ENCODE measurements at regions not wholly inside any gene's neighbourhood (a gene's known extent, or its start where the extent isn't known, plus 50 kb on each side); places are given as distances from the start of the nearest gene placed in this dataset.

GRCh38 chr9:126080641-126081040 lies 246.0 kb upstream of the MVB12B start:
- in situ Hi-C loops (cut with MboI; ENCODE audit: low pct_ligation_motif_present in 1 of 4, low pct_unique_long_range_greater_than_20kb in 1 of 4, low sequenced_read_pairs in 3 of 4) (no loop called here), intact Hi-C loops (cut with DNase I; ENCODE audit: low total_unique reads) (no loop called here)
- DNase-seq, result no peak
- Histone ChIP-seq H3K9me3 (no peaks in the 10 kb centered on the region), H3K4me1 (no peaks in the 10 kb centered on the region), H3K4me3 (no peak overlapping the region), H3K36me3 (no peaks in the 10 kb centered on the region), H3K27ac (no peak overlapping the region), H3K27me3 (no peaks in the 10 kb centered on the region)
- 55 to 60% methylated on average over 1 to 2 of the region's 2 CpGs for WGBS, 2 donors (ENCODE audit: low coverage in 1 of 2)
- no peak for TF ChIP-seq EP300 (IDR thresholded peaks at IDR 0.05; ENCODE audit: low read depth)
- no peak for TF ChIP-seq POLR2A (IDR thresholded peaks at IDR 0.05)
- TF ChIP-seq POLR2AphosphoS5 (IDR thresholded peaks at IDR 0.05), result no peak
- no peak for TF ChIP-seq CTCF (IDR thresholded peaks at IDR 0.05)

DNA sequence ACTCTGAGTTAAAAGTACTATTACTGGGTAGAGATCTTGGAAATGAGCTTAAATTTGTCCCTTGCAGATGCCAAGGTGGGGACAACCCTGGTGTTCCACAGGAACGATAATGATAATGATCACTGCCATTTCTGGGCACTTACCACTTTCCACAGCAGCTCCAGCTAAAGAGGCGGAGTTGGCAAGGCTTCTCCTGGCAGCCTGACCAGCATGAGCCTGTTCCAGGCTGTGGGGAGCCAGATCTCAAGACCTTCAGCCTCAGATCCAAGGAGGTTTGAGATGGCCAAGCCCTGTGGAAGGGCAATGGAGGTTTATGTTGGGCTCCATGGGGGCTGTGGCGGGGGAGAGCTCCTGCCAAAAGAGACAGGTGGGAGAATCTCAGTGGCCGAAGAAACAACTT lies 244.9 kb upstream of the MVB12B start:
- in situ Hi-C loops (cut with MboI; ENCODE audit: low pct_ligation_motif_present in 1 of 4, low pct_unique_long_range_greater_than_20kb in 1 of 4, low sequenced_read_pairs in 3 of 4), result no loop called here

GRCh38 chr9:126084008-126084407 lies 242.6 kb upstream of the MVB12B start:
- no peaks in the 10 kb centered on the region for H3K9me3 ChIP-seq
- intact Hi-C loops (cut with DNase I; ENCODE audit: low total_unique reads), result no loop called here
- WGBS, 2 donors (ENCODE audit: low coverage in 1 of 2), result 69% methylated on average over 4 of the region's 4 CpGs; no CpG with 5 or more reads in 1 of the 2 donors
- no peak for DNase-seq
- H3K27ac ChIP-seq, result no peak overlapping the region
- no peaks in the 10 kb centered on the region for H3K36me3 ChIP-seq
- in situ Hi-C loops (cut with MboI; ENCODE audit: low pct_ligation_motif_present in 1 of 4, low pct_unique_long_range_greater_than_20kb in 1 of 4, low sequenced_read_pairs in 3 of 4), result no loop called here
- H3K27me3 ChIP-seq, result no peaks in the 10 kb centered on the region
- no peak for TF ChIP-seq EP300 (IDR thresholded peaks at IDR 0.05; ENCODE audit: low read depth)
- TF ChIP-seq CTCF (IDR thresholded peaks at IDR 0.05), result no peak
- no peak for TF ChIP-seq POLR2AphosphoS5 (IDR thresholded peaks at IDR 0.05)
- TF ChIP-seq POLR2A (IDR thresholded peaks at IDR 0.05), result no peak
- H3K4me1 ChIP-seq, result no peaks in the 10 kb centered on the region
- no peak overlapping the region for H3K4me3 ChIP-seq

More for the DNA sequence above, 244.9 kb upstream of the MVB12B start:
- TF ChIP-seq CTCF (IDR thresholded peaks at IDR 0.05), result no peak
- no peak for TF ChIP-seq POLR2AphosphoS5 (IDR thresholded peaks at IDR 0.05)
- no peak for TF ChIP-seq EP300 (IDR thresholded peaks at IDR 0.05; ENCODE audit: low read depth)
- no peak for TF ChIP-seq POLR2A (IDR thresholded peaks at IDR 0.05)
- no peak for DNase-seq
- intact Hi-C loops (cut with DNase I; ENCODE audit: low total_unique reads), result no loop called here
- no peaks in the 10 kb centered on the region for H3K4me1 ChIP-seq
- H3K27me3 ChIP-seq, result no peaks in the 10 kb centered on the region
- no peak overlapping the region for H3K27ac ChIP-seq
- H3K36me3 ChIP-seq, result no peaks in the 10 kb centered on the region
- WGBS, 2 donors (ENCODE audit: low coverage in 1 of 2), result 67% methylated on average over 4 of the region's 4 CpGs; no CpG with 5 or more reads in 1 of the 2 donors
- H3K9me3 ChIP-seq, result no peaks in the 10 kb centered on the region
- no peak overlapping the region for H3K4me3 ChIP-seq

DNA sequence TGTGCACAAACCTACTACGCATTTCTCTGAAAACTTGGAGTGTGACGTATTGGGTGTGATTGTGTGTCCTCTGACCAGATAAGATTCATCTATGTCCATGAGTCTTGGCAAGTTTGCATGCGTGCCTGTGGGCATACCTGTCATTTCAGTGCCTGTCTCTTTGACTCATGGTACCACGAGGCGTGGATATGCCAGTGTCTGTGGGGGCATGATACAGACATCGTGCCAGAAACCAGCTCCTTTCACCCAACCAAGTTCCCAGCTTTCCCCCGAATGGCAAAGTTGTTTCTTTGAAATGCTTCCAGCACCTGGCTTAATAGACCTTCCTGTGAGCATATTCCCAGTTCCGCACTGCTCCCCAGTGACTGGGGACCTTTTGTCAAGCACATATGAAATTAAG lies 241.9 kb upstream of the MVB12B start:
- Histone ChIP-seq H3K4me1 (no peaks in the 10 kb centered on the region), H3K27me3 (no peaks in the 10 kb centered on the region), H3K27ac (no peak overlapping the region), H3K36me3 (no peaks in the 10 kb centered on the region), H3K4me3 (no peak overlapping the region), H3K9me3 (no peaks in the 10 kb centered on the region)
- WGBS, 2 donors (ENCODE audit: low coverage in 1 of 2), result 89% methylated on average over 8 of the region's 8 CpGs; no CpG with 5 or more reads in 1 of the 2 donors
- TF ChIP-seq EP300 (IDR thresholded peaks at IDR 0.05; ENCODE audit: low read depth) (no peak), POLR2AphosphoS5 (IDR thresholded peaks at IDR 0.05) (no peak), CTCF (IDR thresholded peaks at IDR 0.05) (no peak), POLR2A (IDR thresholded peaks at IDR 0.05) (no peak)
- intact Hi-C loops (cut with DNase I; ENCODE audit: low total_unique reads), result no loop called here
- in situ Hi-C loops (cut with MboI; ENCODE audit: low pct_ligation_motif_present in 1 of 4, low pct_unique_long_range_greater_than_20kb in 1 of 4, low sequenced_read_pairs in 3 of 4), result no loop called here
- no peak for DNase-seq
